ENCODE measurements at regions not wholly inside any gene's neighbourhood (a gene's known extent, or its start where the extent isn't known, plus 50 kb on each side); places are given as distances from the start of the nearest gene placed in this dataset.

GRCh38 chr2:11051280-11051679, 104.0 kb upstream of the SLC66A3 start:
- Histone ChIP-seq H4K20me1 (ENCODE audit: insufficient read depth) (no peaks in the 10 kb centered on the region), H3K9me2 (ENCODE audit: insufficient read depth) (no peaks in the 10 kb centered on the region), H3K9me3 (ENCODE audit: control insufficient read depth in 1 of 2, insufficient read depth in 1 of 2, low read depth in 1 of 2, low read length in 2 of 2) (no peaks in the 10 kb centered on the region), H2AFZ (ENCODE audit: low read depth, low read length, poor library complexity, severe bottlenecking) (no peak overlapping the region), H3K27me3 (ENCODE audit: insufficient read depth, low read length) (no peaks in the 10 kb centered on the region), H3K27ac (ENCODE audit: low read depth, low read length) (no peak overlapping the region), H3K79me2 (ENCODE audit: insufficient read depth, low read length) (no peaks in the 10 kb centered on the region), H3K4me2 (ENCODE audit: low read length) (no peak overlapping the region), H3K4me3 (replicated peaks in 1 of 2; ENCODE audit: low read depth in 1 of 2, low read length in 2 of 2) (no peak overlapping the region), H3K9ac (ENCODE audit: low read length) (no peak overlapping the region), H3K4me1 (ENCODE audit: control insufficient read depth in 1 of 2, insufficient read depth in 2 of 2, low read length in 2 of 2) (peaks cover 7 to 9% of the 10 kb centered on the region in 2 experiments), H3K36me3 (ENCODE audit: control insufficient read depth in 1 of 2, insufficient read depth in 2 of 2, low read length in 2 of 2) (no peaks in the 10 kb centered on the region)
- ChIA-PET RAD21 (ENCODE audit: low non-redundant PET in 1 of 2, low total read pairs in 2 of 2, uncharacterized antibody in 2 of 2, unreplicated experiment in 2 of 2) (no interaction called here), CTCF (no interaction called here), POLR2A (no interaction called here)
- TF ChIP-seq ATF3 (IDR thresholded peaks at IDR 0.05) (no peak), MAX (IDR thresholded peaks at IDR 0.05) (no peak), ZFX (IDR thresholded peaks at IDR 0.05) (no peak), RAD21 (IDR thresholded peaks at IDR 0.05; ENCODE audit: low read depth) (no peak), POLR2A (IDR thresholded peaks at IDR 0.05; ENCODE audit: borderline replicate concordance, extremely low read depth, insufficient read depth, insufficient read length) (no peak), FOSL1 (IDR thresholded peaks at IDR 0.05; ENCODE audit: low read depth) (no peak), EZH2 (IDR thresholded peaks at IDR 0.05) (no peak), POLR2AphosphoS5 (IDR thresholded peaks at IDR 0.05; ENCODE audit: low read depth, low read length) (no peak), CBX3 (IDR thresholded peaks at IDR 0.05; ENCODE audit: low read depth) (no peak), SRF (IDR thresholded peaks at IDR 0.05; ENCODE audit: low read depth) (no peak)
- ATAC-seq (no peak), DNase-seq (ENCODE audit: low read depth, low spot score) (no peak)
- BruUV-seq (replicated peaks): no TSS peak
- intact Hi-C loops (cut with micrococcal nuclease): no loop called here

- ChIA-PET POLR2A (no interaction called here), RAD21 (ENCODE audit: low non-redundant PET in 1 of 2, low total read pairs in 2 of 2, uncharacterized antibody in 2 of 2, unreplicated experiment in 2 of 2) (no interaction called here), CTCF (no interaction called here)
- H3K4me2 ChIP-seq (ENCODE audit: low read length): no peak overlapping the region
- no peak for DNase-seq (ENCODE audit: low read depth, low spot score)
- H3K9ac ChIP-seq (ENCODE audit: low read length): no peak overlapping the region
- H3K27me3 ChIP-seq (ENCODE audit: insufficient read depth, low read length): no peaks in the 10 kb centered on the region; the same call in 1 of the 2 replicates
- intact Hi-C loops (cut with micrococcal nuclease): no loop called here
- ATAC-seq: no peak
- no peaks in the 10 kb centered on the region for H3K9me3 ChIP-seq (ENCODE audit: control insufficient read depth in 1 of 2, insufficient read depth in 1 of 2, low read depth in 1 of 2, low read length in 2 of 2)
- no peaks in the 10 kb centered on the region for H3K79me2 ChIP-seq (ENCODE audit: insufficient read depth, low read length)
- no peak overlapping the region for H2AFZ ChIP-seq (ENCODE audit: low read depth, low read length, poor library complexity, severe bottlenecking)
- H3K4me1 ChIP-seq (ENCODE audit: control insufficient read depth in 1 of 2, insufficient read depth in 2 of 2, low read length in 2 of 2): peaks cover 19 to 26% of the 10 kb centered on the region in 2 experiments
- BruUV-seq (replicated peaks): no TSS peak
- no peaks in the 10 kb centered on the region for H4K20me1 ChIP-seq (ENCODE audit: insufficient read depth)
- TF ChIP-seq REST (IDR thresholded peaks at IDR 0.05; ENCODE audit: low read depth): no peak
- TF ChIP-seq SRF (IDR thresholded peaks at IDR 0.05; ENCODE audit: low read depth): no peak
- no peak for TF ChIP-seq POLR2AphosphoS5 (IDR thresholded peaks at IDR 0.05; ENCODE audit: low read depth, low read length)
- no peak for TF ChIP-seq EGR1 (IDR thresholded peaks at IDR 0.05; ENCODE audit: low read depth)
- no peak for TF ChIP-seq MAX (IDR thresholded peaks at IDR 0.05)
- TF ChIP-seq YY1 (IDR thresholded peaks at IDR 0.05; ENCODE audit: extremely low read depth, insufficient replicate concordance, low read depth, low read length): no peak
- H3K36me3 ChIP-seq (ENCODE audit: control insufficient read depth in 1 of 2, insufficient read depth in 2 of 2, low read length in 2 of 2): no peaks in the 10 kb centered on the region
- no peaks in the 10 kb centered on the region for H3K9me2 ChIP-seq (ENCODE audit: insufficient read depth)
- H3K4me3 ChIP-seq (replicated peaks in 1 of 2; ENCODE audit: low read depth in 1 of 2, low read length in 2 of 2): no peak overlapping the region
- H3K27ac ChIP-seq (ENCODE audit: low read depth, low read length): no peak overlapping the region
Measured at GRCh38 chr2:11053546-11053945, 101.7 kb upstream of the SLC66A3 start.
